ENCODE measurements at regions not wholly inside any gene's neighbourhood (a gene's known extent, or its start where the extent isn't known, plus 50 kb on each side); places are given as distances from the start of the nearest gene placed in this dataset.

GRCh38 chr6:92069781-92070180, 1349.6 kb downstream of the EPHA7 start:
- dilution Hi-C loops (cut with MboI; ENCODE audit: extremely low pct_ligation_motif_present, low sequenced_read_pairs) = no loop called here
- no peak for FAIRE-seq
- no peaks in the 10 kb centered on the region for H3K36me3 ChIP-seq (ENCODE audit: control insufficient read depth in 2 of 2, extremely low read depth in 1 of 2, insufficient read depth in 2 of 2, low read length in 2 of 2)

GRCh38 chr6:92052513-92052912, 1366.8 kb downstream of the EPHA7 start:
- no peak for FAIRE-seq

More at GRCh38 chr6:92069781-92070180, 1349.6 kb downstream of the EPHA7 start:
- no peak overlapping the region for H3K9ac ChIP-seq (ENCODE audit: control insufficient read depth, extremely low read depth, insufficient read depth, low read length)
- H2AFZ ChIP-seq (ENCODE audit: control insufficient read depth, low read length) = no peak overlapping the region
- H3K9me3 ChIP-seq (ENCODE audit: control insufficient read depth, low read depth, low read length) = no peaks in the 10 kb centered on the region
- no peak for DNase-seq (ENCODE audit: low read depth, low spot score)
- H3K27me3 ChIP-seq (ENCODE audit: control insufficient read depth, extremely low read depth, insufficient read depth, low read length) = no peaks in the 10 kb centered on the region
- H3K27ac ChIP-seq (ENCODE audit: control insufficient read depth, insufficient read depth, low read length) = no peak overlapping the region
- no peak overlapping the region for H3K4me3 ChIP-seq (ENCODE audit: control insufficient read depth in 2 of 3, extremely low read depth in 1 of 3, insufficient read depth in 2 of 3, low read depth in 1 of 3, low read length in 3 of 3)
- no peaks in the 10 kb centered on the region for H3K79me2 ChIP-seq (ENCODE audit: control insufficient read depth, insufficient read depth, low read length)
- H3K4me1 ChIP-seq (ENCODE audit: control insufficient read depth, extremely low read depth, insufficient read depth, low read length) = no peaks in the 10 kb centered on the region
- TF ChIP-seq CTCF (optimal IDR thresholded peaks at IDR 0.05 in 1 of 3, IDR thresholded peaks at IDR 0.05 in 1 of 3, conservative IDR thresholded peaks at IDR 0.05 in 1 of 3; ENCODE audit: extremely low read depth in 1 of 3, insufficient read depth in 2 of 3, low read length in 3 of 3) = no peak
- no peak for TF ChIP-seq EZH2 (IDR thresholded peaks at IDR 0.05; ENCODE audit: low read length)
- H3K4me2 ChIP-seq (ENCODE audit: control insufficient read depth, extremely low read depth, insufficient read depth, low read depth, low read length) = no peak overlapping the region
- H4K20me1 ChIP-seq (ENCODE audit: control insufficient read depth, extremely low read depth, insufficient read depth, low read length) = no peaks in the 10 kb centered on the region
- H3K9me1 ChIP-seq (ENCODE audit: control insufficient read depth, extremely low read depth, insufficient read depth, low read length) = no peaks in the 10 kb centered on the region

More at GRCh38 chr6:92052513-92052912, 1366.8 kb downstream of the EPHA7 start:
- Histone ChIP-seq H3K4me3 (ENCODE audit: control insufficient read depth in 2 of 3, extremely low read depth in 1 of 3, insufficient read depth in 2 of 3, low read depth in 1 of 3, low read length in 3 of 3) (no peak overlapping the region), H3K27me3 (ENCODE audit: control insufficient read depth, extremely low read depth, insufficient read depth, low read length) (no peaks in the 10 kb centered on the region), H3K9me1 (ENCODE audit: control insufficient read depth, extremely low read depth, insufficient read depth, low read length) (no peaks in the 10 kb centered on the region), H3K4me1 (ENCODE audit: control insufficient read depth, extremely low read depth, insufficient read depth, low read length) (no peaks in the 10 kb centered on the region), H3K36me3 (ENCODE audit: control insufficient read depth in 2 of 2, extremely low read depth in 1 of 2, insufficient read depth in 2 of 2, low read length in 2 of 2) (no peaks in the 10 kb centered on the region), H3K27ac (ENCODE audit: control insufficient read depth, insufficient read depth, low read length) (no peak overlapping the region), H3K9ac (ENCODE audit: control insufficient read depth, extremely low read depth, insufficient read depth, low read length) (no peak overlapping the region), H4K20me1 (ENCODE audit: control insufficient read depth, extremely low read depth, insufficient read depth, low read length) (no peaks in the 10 kb centered on the region), H3K79me2 (ENCODE audit: control insufficient read depth, insufficient read depth, low read length) (no peaks in the 10 kb centered on the region), H2AFZ (ENCODE audit: control insufficient read depth, low read length) (no peak overlapping the region), H3K4me2 (ENCODE audit: control insufficient read depth, extremely low read depth, insufficient read depth, low read depth, low read length) (no peak overlapping the region), H3K9me3 (ENCODE audit: control insufficient read depth, low read depth, low read length) (no peaks in the 10 kb centered on the region)
- DNase-seq (ENCODE audit: low read depth, low spot score) = no peak
- dilution Hi-C loops (cut with MboI; ENCODE audit: extremely low pct_ligation_motif_present, low sequenced_read_pairs) = no loop called here
- no peak for TF ChIP-seq EZH2 (IDR thresholded peaks at IDR 0.05; ENCODE audit: low read length)
- TF ChIP-seq CTCF (optimal IDR thresholded peaks at IDR 0.05 in 1 of 3, IDR thresholded peaks at IDR 0.05 in 1 of 3, conservative IDR thresholded peaks at IDR 0.05 in 1 of 3; ENCODE audit: extremely low read depth in 1 of 3, insufficient read depth in 2 of 3, low read length in 3 of 3) = no peak

Data from keratinocyte (primary cell).